ENCODE measurements at regions not wholly inside any gene's neighbourhood (a gene's known extent, or its start where the extent isn't known, plus 50 kb on each side); places are given as distances from the start of the nearest gene placed in this dataset.

GRCh38 chr5:23451156-23451555 is 56.3 kb upstream of the PRDM9 start:
- DNase-seq (ENCODE audit: low read depth): no peak
- no peak overlapping the region for H3K4me3 ChIP-seq (ENCODE audit: low read depth, low read length)
- TF ChIP-seq CTCF (IDR thresholded peaks at IDR 0.05; ENCODE audit: control insufficient read depth, extremely low read depth, insufficient read depth): no peak

- H3K4me3 ChIP-seq (ENCODE audit: low read depth, low read length): no peak overlapping the region
- TF ChIP-seq CTCF (IDR thresholded peaks at IDR 0.05; ENCODE audit: control insufficient read depth, extremely low read depth, insufficient read depth): no peak
- no peak for DNase-seq (ENCODE audit: low read depth)
Measured at GRCh38 chr5:23450187-23450586, 57.2 kb upstream of the PRDM9 start.

- no peak for TF ChIP-seq CTCF (IDR thresholded peaks at IDR 0.05; ENCODE audit: control insufficient read depth, extremely low read depth, insufficient read depth)
- no peak overlapping the region for H3K4me3 ChIP-seq (ENCODE audit: low read depth, low read length)
- DNase-seq (ENCODE audit: low read depth): no peak
Measured at GRCh38 chr5:23448627-23449026, 58.8 kb upstream of the PRDM9 start.

GRCh38 chr5:23446424-23446823 is 61.0 kb upstream of the PRDM9 start:
- TF ChIP-seq CTCF (IDR thresholded peaks at IDR 0.05; ENCODE audit: control insufficient read depth, extremely low read depth, insufficient read depth): no peak
- no peak overlapping the region for H3K4me3 ChIP-seq (ENCODE audit: low read depth, low read length)
- DNase-seq (ENCODE audit: low read depth): peak; percentile 40

- no peak for TF ChIP-seq CTCF (IDR thresholded peaks at IDR 0.05; ENCODE audit: control insufficient read depth, extremely low read depth, insufficient read depth)
- no peak overlapping the region for H3K4me3 ChIP-seq (ENCODE audit: low read depth, low read length)
- DNase-seq (ENCODE audit: low read depth): no peak
Measured at GRCh38 chr5:23445573-23445972, 61.8 kb upstream of the PRDM9 start.

- no peak for DNase-seq (ENCODE audit: low read depth)
- TF ChIP-seq CTCF (IDR thresholded peaks at IDR 0.05; ENCODE audit: control insufficient read depth, extremely low read depth, insufficient read depth): no peak
- no peak overlapping the region for H3K4me3 ChIP-seq (ENCODE audit: low read depth, low read length)
Measured at GRCh38 chr5:23440703-23441102, 66.7 kb upstream of the PRDM9 start.

GRCh38 chr5:23437011-23437410 is 70.4 kb upstream of the PRDM9 start:
- no peak for DNase-seq (ENCODE audit: low read depth)
- H3K4me3 ChIP-seq (ENCODE audit: low read depth, low read length): no peak overlapping the region
- TF ChIP-seq CTCF (IDR thresholded peaks at IDR 0.05; ENCODE audit: control insufficient read depth, extremely low read depth, insufficient read depth): no peak

Data from LNCaP clone FGC (cell line).